GM21723 (cell line): ENCODE measurements at regions not wholly inside any gene's neighbourhood (a gene's known extent, or its start where the extent isn't known, plus 50 kb on each side); places are given as distances from the start of the nearest gene placed in this dataset.
"Not testable (repeated sequence)": the region's sequence is repeated elsewhere in the genome, so short reads cannot be mapped to it uniquely, and the experiment has no call there.

Experiments
- ATAC-seq: cut with Tn5 transposase; IDR thresholded peaks from one replicate; pipeline ENCODE4 v1.9.1; 2021; ENCODE audit warnings: mild to moderate bottlenecking, moderate library complexity; ENCODE audit not compliant: unreplicated experiment

DNA sequence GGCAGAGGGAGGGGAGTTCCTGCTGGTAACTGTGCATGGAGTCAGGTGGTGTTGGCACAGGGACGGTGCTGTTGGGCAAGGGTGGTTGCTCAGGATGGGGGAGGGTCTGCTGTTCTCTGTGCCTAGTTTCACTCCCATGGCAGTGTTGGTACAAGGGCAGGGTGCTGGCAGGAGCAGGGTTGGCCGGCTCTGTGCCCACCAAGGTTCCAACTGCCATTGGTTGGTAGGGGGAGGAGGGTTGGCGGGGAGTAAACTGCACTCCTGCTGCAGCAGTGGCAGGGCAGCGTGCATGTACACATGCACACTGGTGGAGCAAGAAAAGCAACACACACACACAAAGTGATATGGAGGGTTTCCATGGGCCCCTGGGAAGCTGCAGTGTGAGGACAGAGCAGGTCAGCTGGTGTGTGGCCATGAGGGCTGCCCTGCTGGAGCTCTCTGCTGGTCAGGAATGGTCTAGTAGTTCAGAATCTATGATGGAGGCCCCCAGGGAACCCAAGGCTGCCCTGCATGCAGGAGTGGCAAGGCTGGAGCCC is 269.9 kb upstream of the MGAT4C start:
- no peak for ATAC-seq

DNA sequence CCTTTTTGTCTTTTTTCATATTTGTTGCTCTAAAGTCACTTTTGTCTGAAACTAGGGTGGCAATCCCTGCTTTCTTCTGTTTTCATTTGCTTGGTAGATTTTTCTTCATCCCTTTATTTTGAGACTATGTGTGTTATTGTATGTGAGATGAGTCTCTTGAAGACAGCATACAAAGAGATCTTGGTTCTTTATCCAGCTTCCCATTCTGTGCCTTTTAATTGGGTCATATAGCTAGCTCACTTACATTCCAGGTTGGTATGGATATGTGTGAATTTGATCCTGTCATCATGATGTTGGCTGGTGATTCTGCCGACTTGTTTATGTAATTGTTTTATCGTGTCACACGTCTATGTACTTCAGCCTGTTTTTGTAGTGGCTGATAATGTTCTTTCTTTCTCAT is 267.7 kb upstream of the MGAT4C start:
- ATAC-seq: no peak

DNA sequence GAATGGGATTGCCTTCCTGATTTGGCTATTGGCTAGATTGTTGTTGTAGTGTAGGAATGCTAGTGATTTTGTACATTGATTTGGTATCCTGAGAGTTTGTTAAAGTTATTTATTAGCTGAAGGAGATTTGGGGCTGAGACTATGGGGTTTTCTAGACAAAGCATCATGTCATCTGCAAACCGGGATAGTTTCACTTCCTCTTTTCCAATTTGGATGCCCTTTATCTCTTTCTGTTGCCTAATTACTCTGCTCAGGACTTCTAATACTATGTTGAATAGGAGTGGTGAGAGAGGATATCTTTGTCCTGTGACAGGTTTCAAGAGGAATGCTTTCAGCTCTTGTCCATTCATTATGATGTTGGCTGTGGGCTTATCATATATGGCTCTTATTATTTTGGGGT is 265.7 kb upstream of the MGAT4C start:
- no peak for ATAC-seq

DNA sequence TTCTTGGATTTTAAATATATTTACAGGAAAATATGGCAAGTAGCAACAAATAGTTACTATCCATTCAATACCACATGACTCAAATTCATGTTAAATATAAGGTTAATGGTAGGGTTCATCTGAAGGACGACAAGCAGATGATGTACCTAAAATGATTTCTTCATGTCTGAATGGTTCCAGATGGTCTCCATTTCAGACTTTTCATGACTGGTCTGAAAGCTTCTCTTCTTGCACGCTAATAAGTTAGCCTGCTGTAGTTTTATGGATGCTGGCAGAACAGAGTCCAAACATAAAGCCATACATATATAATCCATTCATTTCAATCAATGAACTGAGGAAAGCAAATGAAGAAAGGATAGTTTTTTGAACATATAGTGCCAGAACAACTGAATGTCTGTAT is 257.0 kb upstream of the MGAT4C start:
- ATAC-seq: no peak

DNA sequence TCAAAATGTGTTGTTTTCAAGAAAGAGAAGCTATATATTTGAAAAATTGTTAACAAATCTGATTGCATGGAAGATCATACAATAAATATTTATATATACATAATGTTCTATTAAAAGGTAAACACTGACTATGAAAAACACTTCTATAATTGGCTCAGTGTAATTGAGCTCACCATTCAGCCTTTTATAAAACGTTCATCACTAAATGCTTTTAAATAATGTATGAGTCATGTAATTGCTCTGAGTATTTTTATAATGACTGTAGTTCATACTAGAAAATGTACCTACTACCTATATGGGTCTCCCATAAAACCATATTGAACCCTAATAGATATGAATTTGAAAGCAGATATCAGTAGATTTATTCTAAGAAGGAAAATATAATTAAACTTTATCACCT is 240.4 kb upstream of the MGAT4C start:
- ATAC-seq: no peak

GRCh38 chr12:86484473-86484872 is 228.3 kb upstream of the MGAT4C start:
- no peak for ATAC-seq

DNA sequence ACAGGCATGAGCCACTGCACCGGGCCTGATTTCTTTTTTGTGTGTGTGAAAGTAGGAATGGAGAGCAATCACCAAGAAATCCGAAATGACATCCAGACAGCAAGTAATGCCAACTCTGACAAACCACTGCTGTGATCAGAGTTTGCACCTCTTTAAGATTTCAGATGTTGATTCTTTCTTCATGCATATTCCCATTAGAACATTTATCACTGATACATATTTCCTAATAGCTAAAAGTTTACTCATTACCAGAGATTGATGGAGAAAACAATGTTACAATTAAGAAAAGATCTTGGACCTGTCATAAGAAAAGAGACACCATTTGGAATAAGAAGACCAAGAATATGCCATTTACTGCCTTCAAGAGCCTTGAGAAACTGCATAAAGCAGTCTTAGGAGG is 217.0 kb upstream of the MGAT4C start:
- ATAC-seq: no peak

GRCh38 chr12:86456776-86457175 is 200.6 kb upstream of the MGAT4C start:
- ATAC-seq: no peak

DNA sequence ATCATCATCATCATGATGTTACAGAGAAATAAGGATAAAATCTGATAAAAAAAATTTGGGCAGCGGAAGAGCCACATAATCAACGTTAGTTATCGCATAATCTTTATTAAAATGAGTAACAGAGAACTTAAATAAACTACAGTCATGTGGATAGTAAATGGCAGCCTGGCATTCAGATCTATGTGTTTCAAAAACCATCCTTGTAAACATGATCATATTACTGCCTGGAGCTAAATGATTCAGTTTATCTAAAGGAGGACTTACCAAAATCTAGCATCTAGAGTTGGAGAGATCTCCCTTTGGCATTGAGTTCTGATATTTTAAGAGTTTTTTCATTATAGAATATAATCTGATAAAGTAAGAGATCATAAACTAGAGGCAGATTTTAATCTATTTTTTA is 200.1 kb upstream of the MGAT4C start:
- no peak for ATAC-seq

GRCh38 chr12:86445356-86445755 is 189.2 kb upstream of the MGAT4C start:
- ATAC-seq: no peak

GRCh38 chr12:86435053-86435452 is 178.9 kb upstream of the MGAT4C start:
- no peak for ATAC-seq

DNA sequence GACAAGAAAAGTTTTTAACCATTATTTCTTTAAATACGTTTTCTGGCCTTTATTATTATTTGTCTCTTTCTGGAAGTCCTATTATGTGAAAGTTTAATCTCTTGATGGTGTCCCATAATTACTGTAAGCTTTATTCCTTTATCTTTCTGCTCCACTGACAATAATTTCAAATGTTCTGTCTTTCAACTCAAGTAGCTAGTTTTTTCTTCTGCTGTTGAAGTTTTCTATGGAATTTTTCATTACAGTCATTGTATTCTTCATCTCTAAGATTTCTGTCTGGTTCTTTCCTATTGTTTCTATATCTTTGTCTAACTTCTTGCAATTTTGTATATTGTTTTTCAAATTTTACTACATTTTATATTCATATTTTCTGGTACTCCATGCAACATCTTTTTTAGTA is 173.6 kb upstream of the MGAT4C start:
- no peak for ATAC-seq

- no peak for ATAC-seq
Measured at GRCh38 chr12:86421333-86421732, 165.1 kb upstream of the MGAT4C start.

GRCh38 chr12:86414201-86414600 is 158.0 kb upstream of the MGAT4C start:
- ATAC-seq: no peak

- no peak for ATAC-seq
Measured at GRCh38 chr12:86411710-86412109, 155.5 kb upstream of the MGAT4C start.

DNA sequence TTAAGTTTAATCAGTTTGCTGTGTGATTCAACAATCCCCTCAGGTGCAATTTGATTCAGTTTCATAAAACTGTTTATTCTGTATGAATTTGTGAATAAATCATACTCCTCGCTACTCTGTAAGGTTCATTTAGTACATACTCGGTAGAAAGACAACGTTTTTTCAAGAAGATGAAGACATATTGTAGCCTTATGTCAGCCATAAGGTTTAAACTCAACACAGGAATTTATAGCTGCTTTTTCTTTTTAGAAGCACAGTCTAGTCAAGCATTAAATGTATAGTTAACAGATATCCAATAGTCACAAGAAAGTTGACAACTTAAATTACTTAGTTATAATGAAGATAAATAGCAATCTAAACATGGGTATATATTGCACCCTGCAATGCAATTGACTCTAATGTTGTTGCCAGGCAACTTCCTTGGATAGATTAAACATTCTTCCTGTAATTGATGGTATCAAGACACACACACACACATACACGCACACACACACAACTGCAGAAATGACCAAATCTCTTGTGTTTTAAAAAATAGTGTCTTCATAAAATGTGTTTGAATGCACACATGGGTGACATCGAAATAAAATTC is 151.5 kb upstream of the MGAT4C start:
- no peak for ATAC-seq

- no peak for ATAC-seq
Measured at GRCh38 chr12:86389949-86390348, 133.8 kb upstream of the MGAT4C start.

GRCh38 chr12:86387591-86388145 is 131.5 kb upstream of the MGAT4C start:
- ATAC-seq: no peak

DNA sequence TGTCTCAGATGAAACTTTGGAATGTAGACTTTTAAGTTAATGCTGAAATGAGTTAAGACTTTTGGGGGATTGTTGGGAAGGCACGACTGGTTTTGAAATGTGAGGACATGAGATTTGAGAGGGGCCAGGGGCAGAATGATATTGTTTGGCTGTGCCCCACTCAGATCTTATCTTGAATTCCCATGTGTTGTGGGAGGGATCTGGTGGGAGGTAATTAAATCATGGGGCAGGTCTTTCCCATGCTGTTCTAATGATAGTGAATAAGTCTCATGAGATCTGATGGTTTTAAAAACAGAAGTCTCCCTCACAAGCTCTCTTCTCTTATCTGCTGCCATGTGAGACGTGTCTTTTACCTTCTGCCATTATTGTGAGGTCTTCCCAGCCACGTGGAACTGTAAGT is 127.6 kb upstream of the MGAT4C start:
- ATAC-seq: not testable (repeated sequence)

DNA sequence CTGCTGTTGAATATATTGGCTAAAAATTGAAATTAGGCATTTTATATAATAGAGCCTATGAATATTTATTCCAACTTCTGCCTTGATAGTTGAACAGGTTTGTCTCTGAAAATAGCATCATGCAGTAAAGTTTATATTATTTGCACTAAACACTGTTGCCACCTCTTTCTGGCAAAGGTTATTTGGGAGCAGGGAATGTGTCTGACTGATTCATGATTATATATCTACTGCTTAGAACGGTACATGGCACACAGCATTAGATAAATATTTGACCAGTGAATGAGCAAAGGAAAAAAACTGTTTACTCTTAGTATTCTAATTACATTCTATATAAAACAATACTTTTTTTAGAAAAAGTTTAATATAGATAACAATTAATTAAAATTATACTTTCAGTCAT is 123.1 kb upstream of the MGAT4C start:
- ATAC-seq: no peak

GRCh38 chr12:86376052-86376451 is 119.9 kb upstream of the MGAT4C start:
- ATAC-seq: no peak

DNA sequence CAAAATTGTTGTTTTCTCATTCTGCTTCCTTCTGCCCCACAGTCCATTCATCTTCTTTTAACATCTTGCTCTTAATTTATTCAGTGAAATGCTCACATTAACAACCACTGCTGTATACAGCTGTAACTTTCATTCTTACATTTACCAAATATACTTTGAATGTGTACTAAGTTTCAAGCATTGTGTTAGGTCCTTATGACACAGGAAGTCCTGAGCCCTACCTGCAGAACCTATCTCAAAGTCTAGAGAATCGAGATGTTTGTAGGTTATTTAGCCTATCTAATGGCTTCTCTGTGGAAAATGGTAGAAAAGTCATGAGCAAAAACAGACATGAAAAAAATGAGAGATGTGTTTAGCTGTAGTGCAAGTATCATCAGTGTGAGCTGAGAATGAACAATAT is 117.6 kb upstream of the MGAT4C start:
- no peak for ATAC-seq

GRCh38 chr12:86367137-86367536 is 110.9 kb upstream of the MGAT4C start:
- ATAC-seq: no peak
